HFFc6 (cell line): ENCODE measurements at regions not wholly inside any gene's neighbourhood (a gene's known extent, or its start where the extent isn't known, plus 50 kb on each side); places are given as distances from the start of the nearest gene placed in this dataset.

Experiments used
- DNase-seq: peaks from one replicate; pipeline ENCODE4 v3.0.0-alpha.2; 2018
- H3K27ac Mint-ChIP-seq: 2 replicates; pipeline ENCODE4 v1.8.0; 2020; ENCODE audit warnings: mild to moderate bottlenecking, mixed read lengths
- H3K27me3 Mint-ChIP-seq: 2 replicates; pipeline ENCODE4 v1.8.0; 2021; ENCODE audit warnings: mild to moderate bottlenecking, moderate library complexity, mixed read lengths; ENCODE audit not compliant: insufficient read depth
- H3K36me3 Mint-ChIP-seq: 2 replicates; pipeline ENCODE4 v1.8.0; 2021; ENCODE audit warnings: low read depth, mixed read lengths
- H3K4me1 Mint-ChIP-seq: 2 replicates; pipeline ENCODE4 v1.8.0; 2020; ENCODE audit warnings: low read depth, mixed read lengths
- H3K4me3 Mint-ChIP-seq: 2 replicates; pipeline ENCODE4 v1.8.0; 2020; ENCODE audit warnings: mild to moderate bottlenecking, moderate library complexity, mixed read lengths
- H3K9me3 Mint-ChIP-seq: 2 replicates; pipeline ENCODE4 v1.8.0; 2020; ENCODE audit warnings: mild to moderate bottlenecking, mixed read lengths
- TF ChIP-seq, protein P1 (sequence below): fragments of 200-600 bp; sonication (generic); IDR thresholded peaks from 2 replicates; pipeline ENCODE4 v1.5.0; 2021; ENCODE audit warnings: antibody characterized with exemption, mild to moderate bottlenecking

DNA sequence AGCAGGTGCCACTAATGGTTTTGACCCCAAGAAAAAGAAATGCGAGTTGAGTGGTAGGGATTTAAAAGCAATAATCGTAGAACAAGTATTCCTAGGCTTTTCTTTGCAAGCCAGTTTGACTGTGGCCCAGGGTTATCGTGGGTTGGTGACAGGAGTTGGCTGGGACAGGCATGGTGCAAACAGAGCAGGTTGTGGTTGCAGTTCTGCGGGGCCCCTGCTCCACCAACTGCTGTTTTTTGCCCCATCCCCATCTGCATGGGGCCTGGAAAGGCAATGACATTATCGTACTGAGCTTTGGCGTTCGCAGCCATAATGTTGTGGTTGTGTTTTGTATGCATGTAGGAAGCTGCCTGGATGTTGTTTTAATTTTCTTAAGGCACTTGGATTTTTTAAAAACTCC lies 274.0 kb downstream of the TSN start:
- DNase-seq = no peak
- H3K4me1 Mint-ChIP-seq = peaks cover 77% of the 10 kb centered on the region
- H3K36me3 Mint-ChIP-seq = no peaks in the 10 kb centered on the region
- H3K27me3 Mint-ChIP-seq = no peaks in the 10 kb centered on the region; the same call in 1 of the 2 replicates
- no peaks in the 10 kb centered on the region for H3K9me3 Mint-ChIP-seq
- H3K27ac Mint-ChIP-seq = peak overlapping the region; percentile 79; the same call in 1 of the 2 replicates
- TF ChIP-seq, protein P1, sequence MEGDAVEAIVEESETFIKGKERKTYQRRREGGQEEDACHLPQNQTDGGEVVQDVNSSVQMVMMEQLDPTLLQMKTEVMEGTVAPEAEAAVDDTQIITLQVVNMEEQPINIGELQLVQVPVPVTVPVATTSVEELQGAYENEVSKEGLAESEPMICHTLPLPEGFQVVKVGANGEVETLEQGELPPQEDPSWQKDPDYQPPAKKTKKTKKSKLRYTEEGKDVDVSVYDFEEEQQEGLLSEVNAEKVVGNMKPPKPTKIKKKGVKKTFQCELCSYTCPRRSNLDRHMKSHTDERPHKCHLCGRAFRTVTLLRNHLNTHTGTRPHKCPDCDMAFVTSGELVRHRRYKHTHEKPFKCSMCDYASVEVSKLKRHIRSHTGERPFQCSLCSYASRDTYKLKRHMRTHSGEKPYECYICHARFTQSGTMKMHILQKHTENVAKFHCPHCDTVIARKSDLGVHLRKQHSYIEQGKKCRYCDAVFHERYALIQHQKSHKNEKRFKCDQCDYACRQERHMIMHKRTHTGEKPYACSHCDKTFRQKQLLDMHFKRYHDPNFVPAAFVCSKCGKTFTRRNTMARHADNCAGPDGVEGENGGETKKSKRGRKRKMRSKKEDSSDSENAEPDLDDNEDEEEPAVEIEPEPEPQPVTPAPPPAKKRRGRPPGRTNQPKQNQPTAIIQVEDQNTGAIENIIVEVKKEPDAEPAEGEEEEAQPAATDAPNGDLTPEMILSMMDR = no peak
- no peak overlapping the region for H3K4me3 Mint-ChIP-seq

DNA sequence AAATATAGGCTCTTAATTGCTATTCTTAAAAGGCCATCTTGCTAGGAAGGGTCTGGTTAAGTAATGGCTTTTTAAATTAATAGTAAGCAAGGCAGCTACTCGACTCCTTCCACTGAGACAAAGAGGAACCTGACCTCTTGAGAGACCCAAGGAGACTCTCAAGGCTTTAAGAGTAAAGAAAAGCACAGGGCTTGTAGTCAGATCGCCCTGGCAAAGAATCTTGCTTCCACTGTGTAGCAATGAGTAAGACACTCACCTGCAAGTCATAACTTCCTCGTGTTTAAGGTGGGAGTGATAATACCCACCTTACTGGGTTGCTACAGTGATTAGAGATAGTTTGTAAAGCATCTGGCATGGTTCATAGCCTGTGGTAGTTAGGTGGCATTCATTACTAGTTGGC lies 274.5 kb downstream of the TSN start:
- Mint-ChIP-seq H3K36me3 (no peaks in the 10 kb centered on the region), H3K9me3 (no peaks in the 10 kb centered on the region), H3K27ac (no peak overlapping the region), H3K27me3 (no peaks in the 10 kb centered on the region; the same call in 1 of the 2 replicates), H3K4me1 (peaks cover 81% of the 10 kb centered on the region), H3K4me3 (no peak overlapping the region)
- DNase-seq = no peak
- TF ChIP-seq, protein P1 = no peak

DNA sequence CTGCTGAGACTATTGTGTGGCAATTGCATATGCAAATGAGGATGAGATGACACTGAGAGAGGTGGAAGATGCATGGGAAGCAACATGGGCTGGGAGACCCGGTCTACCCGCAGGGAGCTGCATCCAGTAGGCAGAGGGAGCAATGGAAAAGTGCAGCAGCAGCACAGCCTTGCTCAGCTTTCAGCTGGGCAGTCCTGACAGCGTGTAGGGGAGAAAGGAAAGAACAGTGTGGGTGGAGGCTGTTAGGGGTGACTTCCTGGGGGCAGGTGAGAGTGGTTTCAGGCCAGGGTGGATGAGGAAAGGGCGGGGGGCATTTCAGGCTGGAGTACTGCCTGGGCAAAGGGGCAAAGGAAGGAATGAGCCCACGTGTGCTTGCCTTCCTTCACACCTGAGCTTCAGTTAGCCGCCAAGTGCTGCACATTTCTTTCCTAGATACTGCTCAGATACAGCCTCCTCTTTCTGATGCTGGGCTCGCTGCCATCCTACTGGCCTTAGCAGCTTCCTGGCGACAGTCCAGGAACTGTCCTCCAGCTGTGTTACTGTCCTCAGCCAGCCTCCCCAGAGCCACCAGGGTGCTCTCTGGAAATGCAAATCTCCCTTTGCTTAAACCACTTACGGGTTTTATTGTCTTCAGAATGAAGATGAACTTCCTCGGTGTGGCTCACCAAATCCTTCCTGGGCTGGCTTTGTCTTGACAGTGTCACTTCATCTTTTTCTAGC lies 276.3 kb downstream of the TSN start:
- peaks cover 71% of the 10 kb centered on the region for H3K4me1 Mint-ChIP-seq
- TF ChIP-seq, protein P1 = no peak
- H3K9me3 Mint-ChIP-seq = no peaks in the 10 kb centered on the region
- H3K27ac Mint-ChIP-seq = no peak overlapping the region
- H3K36me3 Mint-ChIP-seq = no peaks in the 10 kb centered on the region
- peak; percentile 7 for DNase-seq
- H3K27me3 Mint-ChIP-seq = peaks cover 3% of the 10 kb centered on the region
- H3K4me3 Mint-ChIP-seq = no peak overlapping the region

DNA sequence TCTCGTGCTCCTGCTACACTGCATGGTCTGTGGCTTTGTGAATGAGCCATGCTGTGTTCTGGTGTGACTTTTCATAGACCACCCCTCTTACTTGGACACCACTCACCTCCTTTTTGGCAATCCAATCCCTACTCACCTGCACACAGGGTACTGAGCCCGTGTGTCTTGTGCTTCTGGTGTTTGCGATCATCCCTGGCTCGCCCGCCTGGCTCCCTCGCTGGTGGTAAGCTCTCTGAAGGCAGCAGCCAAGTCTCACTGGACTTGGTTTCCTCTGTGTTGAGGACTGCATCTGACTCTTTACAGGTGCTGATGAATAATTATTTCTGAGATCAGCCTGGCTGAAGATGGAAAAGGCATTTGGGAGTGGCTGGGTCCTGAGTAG lies 276.8 kb downstream of the TSN start:
- Mint-ChIP-seq H3K27ac (no peak overlapping the region), H3K4me3 (no peak overlapping the region), H3K4me1 (peaks cover 65% of the 10 kb centered on the region), H3K27me3 (peaks cover 5% of the 10 kb centered on the region), H3K36me3 (no peaks in the 10 kb centered on the region), H3K9me3 (no peaks in the 10 kb centered on the region)
- DNase-seq = no peak
- TF ChIP-seq, protein P1 = no peak

DNA sequence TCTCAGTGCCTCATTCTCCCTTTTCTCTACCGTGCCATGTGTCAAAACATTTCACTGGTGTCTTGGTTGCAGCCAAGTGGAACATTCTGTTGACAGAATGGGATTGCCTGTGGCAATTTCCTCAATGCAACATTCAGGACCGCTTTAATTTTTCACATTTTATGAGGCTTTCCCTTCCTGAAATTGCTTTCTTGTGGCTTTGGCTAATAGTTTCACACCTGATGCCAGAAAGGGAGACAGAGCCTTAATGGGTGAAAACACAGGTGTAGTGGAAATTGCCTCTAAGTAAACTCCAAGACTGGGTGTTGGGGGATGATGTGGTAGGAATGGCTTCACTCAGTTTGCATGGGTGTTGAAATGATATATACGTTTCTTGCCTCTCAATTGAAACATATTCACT lies 278.3 kb downstream of the TSN start:
- Mint-ChIP-seq H3K27ac (no peak overlapping the region), H3K4me3 (no peak overlapping the region), H3K36me3 (no peaks in the 10 kb centered on the region), H3K27me3 (peaks cover 11% of the 10 kb centered on the region), H3K4me1 (peaks cover 50% of the 10 kb centered on the region), H3K9me3 (peaks cover under 1% of the 10 kb centered on the region; the same call in 1 of the 2 replicates)
- TF ChIP-seq, protein P1 = no peak
- no peak for DNase-seq
